Gastroesophageal sphincter (tissue), 3 donors: ENCODE measurements at regions not wholly inside any gene's neighbourhood (a gene's known extent, or its start where the extent isn't known, plus 50 kb on each side); places are given as distances from the start of the nearest gene placed in this dataset.

Source experiments
- POLR2A ChIP-seq, 2 donors: fragments of 450-650 bp; IDR thresholded peaks; one replicate each; pipeline ENCODE4 v1.6.1; 2017; ENCODE audit warnings: antibody characterized with exemption in 2 of 2, mild to moderate bottlenecking in 2 of 2, moderate library complexity in 1 of 2
- POLR2AphosphoS5 ChIP-seq: sonication (generic); formaldehyde crosslinking; IDR thresholded peaks from one replicate; pipeline ENCODE4 v1.6.1; 2017; ENCODE audit warnings: antibody characterized with exemption
- TF ChIP-seq, protein P1 (sequence below), 4 experiments: fragments of 200-600 bp in 2 of 4; fragments of 450-650 bp in 2 of 4; sonication (generic) in 1 of 4; IDR thresholded peaks; one replicate each; pipeline ENCODE4 v1.5.1; 2017 to 2019; ENCODE audit warnings: antibody characterized with exemption in 4 of 4, mild to moderate bottlenecking in 2 of 4, moderate library complexity in 2 of 4

DNA sequence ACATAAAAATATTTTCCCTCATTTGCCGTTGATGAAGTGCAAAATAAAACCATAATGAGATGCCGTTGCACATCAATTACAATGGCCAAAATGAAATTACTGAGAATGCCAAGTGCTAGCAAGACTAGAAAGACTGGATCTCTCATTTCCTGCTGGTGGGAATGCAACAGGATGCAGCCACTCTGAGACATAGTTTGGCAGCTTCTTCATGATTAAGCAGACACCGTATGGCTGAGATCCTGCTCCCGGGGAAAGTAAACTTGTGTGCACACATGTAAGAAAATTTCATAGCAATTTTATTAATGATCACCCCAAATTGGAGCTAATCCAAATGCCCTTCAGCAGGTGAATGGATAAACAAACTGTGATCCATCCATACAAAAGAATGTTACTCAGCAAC is 1013.2 kb downstream of the TBC1D22A start:
- TF ChIP-seq, protein P1, sequence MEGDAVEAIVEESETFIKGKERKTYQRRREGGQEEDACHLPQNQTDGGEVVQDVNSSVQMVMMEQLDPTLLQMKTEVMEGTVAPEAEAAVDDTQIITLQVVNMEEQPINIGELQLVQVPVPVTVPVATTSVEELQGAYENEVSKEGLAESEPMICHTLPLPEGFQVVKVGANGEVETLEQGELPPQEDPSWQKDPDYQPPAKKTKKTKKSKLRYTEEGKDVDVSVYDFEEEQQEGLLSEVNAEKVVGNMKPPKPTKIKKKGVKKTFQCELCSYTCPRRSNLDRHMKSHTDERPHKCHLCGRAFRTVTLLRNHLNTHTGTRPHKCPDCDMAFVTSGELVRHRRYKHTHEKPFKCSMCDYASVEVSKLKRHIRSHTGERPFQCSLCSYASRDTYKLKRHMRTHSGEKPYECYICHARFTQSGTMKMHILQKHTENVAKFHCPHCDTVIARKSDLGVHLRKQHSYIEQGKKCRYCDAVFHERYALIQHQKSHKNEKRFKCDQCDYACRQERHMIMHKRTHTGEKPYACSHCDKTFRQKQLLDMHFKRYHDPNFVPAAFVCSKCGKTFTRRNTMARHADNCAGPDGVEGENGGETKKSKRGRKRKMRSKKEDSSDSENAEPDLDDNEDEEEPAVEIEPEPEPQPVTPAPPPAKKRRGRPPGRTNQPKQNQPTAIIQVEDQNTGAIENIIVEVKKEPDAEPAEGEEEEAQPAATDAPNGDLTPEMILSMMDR (IDR thresholded peaks at IDR 0.05), result no peak
- TF ChIP-seq POLR2AphosphoS5, result no peak
- TF ChIP-seq POLR2A (IDR thresholded peaks at IDR 0.05), result no peak
